ENCODE measurements at regions not wholly inside any gene's neighbourhood (a gene's known extent, or its start where the extent isn't known, plus 50 kb on each side); places are given as distances from the start of the nearest gene placed in this dataset.

DNA sequence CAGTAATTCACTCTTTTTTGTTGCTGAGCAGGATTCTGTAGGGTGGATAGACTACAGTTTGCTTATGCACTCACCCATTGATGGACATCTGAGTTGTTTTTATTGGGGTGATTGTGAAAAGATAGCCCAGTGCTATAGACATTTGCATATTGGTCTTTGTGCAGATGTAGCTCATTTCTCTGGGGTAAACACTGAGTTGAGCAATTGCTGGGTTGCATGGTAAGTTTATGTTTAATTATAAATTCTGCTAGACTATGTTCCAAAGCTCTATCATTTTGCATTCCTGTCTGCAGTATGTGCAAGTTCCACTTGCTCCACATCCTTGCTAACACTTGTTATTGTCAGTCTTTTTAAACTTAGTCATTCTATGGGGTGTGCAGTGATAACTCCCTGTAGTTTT is 65.4 kb upstream of the RFLNA start:
- DNase-seq, result no peak
- H3K27me3 Mint-ChIP-seq, result peaks cover 6% of the 10 kb centered on the region
- no peak overlapping the region for H3K4me3 Mint-ChIP-seq
- H3K27ac Mint-ChIP-seq, result no peak overlapping the region
- H3K9me3 Mint-ChIP-seq, result peaks cover 6% of the 10 kb centered on the region
- no peaks in the 10 kb centered on the region for H3K36me3 Mint-ChIP-seq (ENCODE audit: low read depth)
- intact Hi-C loops (cut with micrococcal nuclease), result no loop called here
- no peaks in the 10 kb centered on the region for H3K4me1 Mint-ChIP-seq

DNA sequence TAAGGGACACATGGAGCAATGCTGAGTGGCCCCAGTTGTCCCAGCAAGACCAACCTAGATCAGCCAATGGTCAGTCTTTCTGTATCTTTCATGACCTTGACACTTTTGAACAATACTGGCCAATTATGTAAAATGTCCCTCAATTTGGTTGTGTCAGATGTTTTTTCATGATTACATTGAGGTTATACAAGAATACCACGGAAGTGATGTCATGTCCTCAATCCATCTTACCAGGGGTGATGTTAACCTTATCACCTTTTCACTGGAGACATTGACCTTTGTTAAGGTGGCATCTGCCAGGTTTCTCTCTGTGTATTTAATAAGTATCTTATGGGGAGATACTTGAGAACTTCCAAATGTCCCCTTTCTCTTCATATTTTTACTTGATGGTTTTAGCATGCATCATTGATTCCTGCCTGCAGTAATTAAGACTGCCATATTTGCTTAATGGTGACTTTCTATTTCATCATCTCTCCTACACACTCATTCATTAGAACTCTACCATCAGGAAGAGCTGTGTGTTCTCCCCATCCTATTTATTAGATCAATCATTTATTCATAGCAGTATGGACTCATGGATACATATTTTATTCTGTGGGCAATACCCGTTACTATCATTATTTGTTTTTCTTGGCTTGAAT is 64.7 kb upstream of the RFLNA start:
- no peak overlapping the region for H3K27ac Mint-ChIP-seq
- no peak for DNase-seq
- no peaks in the 10 kb centered on the region for H3K36me3 Mint-ChIP-seq (ENCODE audit: low read depth)
- H3K27me3 Mint-ChIP-seq, result peaks cover 8% of the 10 kb centered on the region
- H3K4me1 Mint-ChIP-seq, result peaks cover 1% of the 10 kb centered on the region
- H3K9me3 Mint-ChIP-seq, result peaks cover 12% of the 10 kb centered on the region
- intact Hi-C loops (cut with micrococcal nuclease), result no loop called here
- H3K4me3 Mint-ChIP-seq, result no peak overlapping the region

DNA sequence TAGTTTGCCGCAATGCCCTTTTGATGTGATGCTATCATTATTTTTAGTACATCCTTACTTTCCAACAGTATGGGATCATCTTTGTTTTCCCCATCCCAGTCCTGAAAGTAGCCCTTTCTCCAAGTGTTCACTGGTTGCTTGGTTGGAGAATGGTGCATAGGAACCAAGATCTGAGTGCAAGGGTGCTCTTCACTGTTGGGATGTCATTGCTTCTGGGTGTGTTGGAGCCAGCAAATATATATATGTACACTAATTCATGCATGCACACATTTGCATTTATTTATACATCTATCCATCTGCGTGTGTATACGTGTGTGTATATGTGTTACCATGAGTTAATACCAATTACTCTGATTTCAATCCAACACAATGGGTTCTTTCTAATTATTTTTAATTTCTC is 64.1 kb upstream of the RFLNA start:
- intact Hi-C loops (cut with micrococcal nuclease), result no loop called here
- Mint-ChIP-seq H3K4me3 (no peak overlapping the region), H3K27me3 (peaks cover 8% of the 10 kb centered on the region), H3K27ac (no peak overlapping the region), H3K4me1 (peaks cover 1% of the 10 kb centered on the region), H3K36me3 (ENCODE audit: low read depth) (no peaks in the 10 kb centered on the region), H3K9me3 (peaks cover 14% of the 10 kb centered on the region)
- no peak for DNase-seq

DNA sequence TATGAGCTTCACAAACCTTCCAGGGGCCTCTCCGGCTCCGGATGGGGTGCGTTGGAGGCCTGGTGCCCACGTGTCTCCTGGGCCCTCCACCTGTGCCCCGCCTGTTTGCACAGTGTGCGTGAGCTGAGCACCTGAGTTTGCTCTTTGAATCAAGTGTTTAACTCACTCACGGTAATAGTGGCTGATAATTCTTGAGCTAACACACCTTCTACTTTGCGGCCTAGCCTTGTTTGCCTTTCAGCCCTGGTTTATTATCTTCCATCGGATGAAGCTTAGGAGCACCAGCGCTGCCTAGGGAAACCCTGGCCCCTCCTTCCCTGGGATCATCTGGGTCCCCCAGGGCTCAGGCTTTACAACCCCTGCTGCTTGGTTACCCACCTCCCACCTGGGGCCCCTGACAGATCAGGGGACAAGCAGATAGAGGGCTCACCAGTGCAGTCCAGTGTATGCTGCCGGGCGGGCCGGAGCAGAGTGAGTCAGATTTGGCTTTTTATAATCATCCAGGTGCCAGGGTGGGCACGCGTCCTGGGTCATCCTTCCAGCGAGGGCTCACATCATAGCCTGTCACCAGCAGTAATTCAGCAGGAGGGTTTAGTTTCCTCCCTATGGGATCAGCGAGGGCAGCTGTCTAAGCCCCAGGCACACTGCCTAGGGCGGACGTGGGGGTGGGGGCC is 62.8 kb upstream of the RFLNA start:
- intact Hi-C loops (cut with micrococcal nuclease), result no loop called here

DNA sequence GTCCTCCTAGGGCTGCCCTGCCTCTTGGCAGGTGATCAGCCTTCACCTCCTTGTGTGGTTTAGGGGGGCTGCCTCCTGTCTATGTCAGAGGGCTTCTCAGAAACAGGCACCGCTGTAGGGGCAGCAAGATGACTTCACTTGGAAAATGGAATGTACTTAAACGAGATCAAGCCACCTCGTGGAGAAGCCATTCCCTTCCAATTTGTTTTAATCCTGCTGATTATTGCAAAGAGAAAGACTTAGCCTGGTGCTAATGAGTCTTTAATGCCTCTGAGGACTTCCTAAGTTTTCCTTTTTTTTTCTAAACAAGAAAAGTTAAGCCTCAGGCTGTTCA is 62.3 kb upstream of the RFLNA start:
- Mint-ChIP-seq H3K36me3 (ENCODE audit: low read depth) (no peaks in the 10 kb centered on the region), H3K27me3 (peaks cover 4% of the 10 kb centered on the region), H3K4me1 (peaks cover 1% of the 10 kb centered on the region), H3K9me3 (peaks cover 14% of the 10 kb centered on the region), H3K27ac (no peak overlapping the region), H3K4me3 (no peak overlapping the region)
- no peak for DNase-seq
- intact Hi-C loops (cut with micrococcal nuclease), result no loop called here

More for the DNA sequence above, 62.8 kb upstream of the RFLNA start:
- DNase-seq, result no peak
- peaks cover 5% of the 10 kb centered on the region for H3K27me3 Mint-ChIP-seq
- no peaks in the 10 kb centered on the region for H3K36me3 Mint-ChIP-seq (ENCODE audit: low read depth)
- H3K4me3 Mint-ChIP-seq, result no peak overlapping the region
- H3K27ac Mint-ChIP-seq, result no peak overlapping the region
- peaks cover 14% of the 10 kb centered on the region for H3K9me3 Mint-ChIP-seq
- H3K4me1 Mint-ChIP-seq, result peaks cover 1% of the 10 kb centered on the region

DNA sequence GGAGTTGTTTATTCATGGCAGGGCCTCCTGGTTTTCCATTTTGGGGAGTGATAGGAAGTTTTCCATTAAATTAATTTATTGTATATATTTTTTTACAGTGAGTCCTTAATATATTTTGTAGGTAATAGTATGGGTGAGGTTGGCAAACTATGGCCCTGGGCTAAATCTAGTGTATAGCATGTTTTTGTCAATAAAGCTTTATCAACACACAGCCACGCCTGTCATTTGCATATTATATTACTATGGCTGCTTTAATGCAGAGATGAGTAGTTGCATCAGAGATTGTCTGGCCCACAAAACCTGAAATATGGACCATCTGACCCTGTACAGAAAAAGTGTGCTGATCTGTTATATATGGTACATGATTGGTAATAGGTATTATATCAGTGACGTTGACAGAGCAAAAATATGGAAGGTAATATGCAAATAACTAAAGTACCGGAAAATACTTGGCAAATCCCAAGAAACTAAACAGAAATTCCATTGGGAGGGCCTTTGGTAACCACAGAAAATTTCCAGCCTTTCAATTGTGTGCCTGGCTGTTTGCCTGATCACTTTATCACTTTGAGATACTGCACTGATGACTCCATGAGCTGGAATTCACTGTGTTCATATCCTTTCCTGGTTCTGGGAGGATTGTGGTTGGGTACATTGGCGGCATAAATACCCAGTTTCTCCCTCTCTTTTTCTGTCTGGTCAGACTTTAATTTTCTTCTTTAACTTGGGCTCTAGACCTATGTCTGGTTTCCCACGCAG is 61.7 kb upstream of the RFLNA start:
- Mint-ChIP-seq H3K9me3 (peaks cover 14% of the 10 kb centered on the region), H3K36me3 (ENCODE audit: low read depth) (no peaks in the 10 kb centered on the region), H3K27me3 (peaks cover 4% of the 10 kb centered on the region), H3K4me1 (peaks cover 1% of the 10 kb centered on the region), H3K4me3 (no peak overlapping the region), H3K27ac (no peak overlapping the region)
- intact Hi-C loops (cut with micrococcal nuclease), result no loop called here
- DNase-seq, result no peak

DNA sequence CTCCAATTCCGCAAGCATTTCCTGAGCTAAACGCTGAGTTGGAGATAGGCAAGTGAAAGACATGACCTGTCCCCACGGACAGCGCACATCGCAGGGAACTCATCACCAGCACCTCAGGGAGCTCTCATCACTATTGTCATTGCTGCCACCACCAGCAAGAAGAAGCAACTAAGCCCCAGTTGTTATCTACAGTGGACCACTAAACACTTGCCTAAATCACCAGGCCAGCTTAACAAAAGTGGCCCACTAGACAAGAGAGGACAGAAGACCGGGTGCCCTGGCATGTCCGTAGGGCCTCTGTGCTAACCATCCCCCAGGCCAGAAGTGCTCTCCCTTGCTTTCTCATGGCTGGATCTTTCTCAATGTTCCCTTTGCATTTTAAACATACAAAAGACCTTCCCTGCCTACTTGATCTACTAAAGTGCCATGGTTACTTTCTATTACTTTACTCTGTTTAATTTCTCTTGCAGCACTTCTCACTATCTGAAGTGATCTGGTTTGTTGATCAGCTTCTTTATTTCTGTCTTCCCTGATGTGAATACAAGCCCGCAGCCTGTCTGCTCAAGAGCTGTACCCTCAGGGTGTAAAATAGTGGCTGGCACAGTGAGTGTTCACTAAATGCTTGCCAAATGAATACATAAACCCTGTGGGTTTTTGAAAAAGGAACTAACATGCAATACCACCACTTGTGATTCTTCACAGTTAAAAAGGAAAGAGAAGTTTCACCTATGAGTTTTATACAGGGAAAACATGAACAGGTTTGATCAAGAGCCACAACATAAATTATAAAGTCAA is 60.9 kb upstream of the RFLNA start:
- intact Hi-C loops (cut with micrococcal nuclease), result no loop called here
- Mint-ChIP-seq H3K4me1 (peaks cover 1% of the 10 kb centered on the region), H3K27me3 (peaks cover 6% of the 10 kb centered on the region), H3K36me3 (ENCODE audit: low read depth) (no peaks in the 10 kb centered on the region), H3K9me3 (peaks cover 14% of the 10 kb centered on the region), H3K4me3 (no peak overlapping the region), H3K27ac (peak overlapping the region; percentile 39)
- no peak for DNase-seq

DNA sequence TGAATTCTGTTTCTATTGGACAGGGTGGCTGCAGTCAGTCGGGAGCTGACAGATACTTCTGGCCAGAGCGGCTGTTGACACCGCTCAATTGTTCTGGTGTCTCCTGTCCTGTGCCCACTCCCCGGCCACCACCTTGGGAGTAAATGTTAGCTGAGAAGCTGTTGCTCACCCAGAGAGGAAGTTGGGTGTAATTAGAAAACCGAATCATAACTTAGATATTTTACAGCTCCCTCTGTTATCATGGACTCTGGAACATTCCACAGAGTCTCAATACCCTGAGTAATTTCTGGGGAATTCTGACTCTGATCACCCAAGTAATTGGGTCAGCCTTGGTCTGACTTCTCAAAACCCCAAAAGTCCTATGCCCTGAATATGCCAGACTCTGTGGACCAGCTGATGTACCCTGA is 58.3 kb upstream of the RFLNA start:
- Mint-ChIP-seq H3K9me3 (peaks cover 9% of the 10 kb centered on the region), H3K36me3 (ENCODE audit: low read depth) (no peaks in the 10 kb centered on the region), H3K4me1 (peaks cover 1% of the 10 kb centered on the region), H3K27ac (no peak overlapping the region), H3K27me3 (peaks cover 4% of the 10 kb centered on the region), H3K4me3 (no peak overlapping the region)
- DNase-seq, result no peak
- intact Hi-C loops (cut with micrococcal nuclease), result no loop called here

DNA sequence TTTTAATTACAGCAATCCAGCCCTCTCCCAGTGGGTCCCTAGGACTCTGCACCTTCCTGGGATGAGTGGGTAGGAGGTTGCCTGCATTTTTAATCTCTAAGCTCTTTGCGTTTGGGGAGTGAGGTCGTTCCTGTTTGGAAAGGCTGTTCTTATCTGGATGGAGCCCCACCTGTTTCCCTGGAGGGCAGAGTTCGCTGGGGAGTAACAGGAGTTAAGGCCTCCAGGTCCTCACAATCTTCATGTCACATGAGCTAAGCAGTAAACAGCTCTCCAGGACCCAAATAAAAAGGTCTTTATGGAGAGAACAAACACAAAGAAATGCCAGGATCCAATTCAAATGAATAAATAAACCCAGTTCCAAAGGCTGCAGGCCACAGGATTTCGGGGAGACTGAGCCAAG is 56.0 kb upstream of the RFLNA start:
- Mint-ChIP-seq H3K36me3 (ENCODE audit: low read depth) (no peaks in the 10 kb centered on the region), H3K27me3 (peaks cover 4% of the 10 kb centered on the region), H3K4me3 (no peak overlapping the region), H3K4me1 (peaks cover 1% of the 10 kb centered on the region), H3K9me3 (peaks cover 9% of the 10 kb centered on the region), H3K27ac (no peak overlapping the region)
- DNase-seq, result no peak
- intact Hi-C loops (cut with micrococcal nuclease), result no loop called here

DNA sequence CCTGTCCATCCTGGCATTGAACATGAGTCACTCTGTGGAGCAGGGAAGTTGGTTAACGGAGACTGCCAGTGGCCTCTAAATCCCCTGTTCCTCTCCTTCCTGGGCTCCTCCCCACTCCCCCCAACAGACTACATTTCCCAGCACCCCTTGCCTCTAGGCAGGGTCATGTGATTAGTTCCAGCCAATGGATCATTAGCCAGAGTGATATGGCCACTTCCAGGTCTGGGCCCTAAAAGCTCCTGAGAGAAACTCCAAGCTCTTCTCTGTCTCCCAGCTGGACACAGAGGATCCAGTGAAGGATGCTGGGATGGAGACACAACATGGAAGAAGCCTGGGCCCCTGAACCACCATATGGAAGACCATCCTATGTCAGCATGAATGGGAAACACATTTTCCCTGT is 54.4 kb upstream of the RFLNA start:
- no peak for DNase-seq
- peaks cover 2% of the 10 kb centered on the region for H3K27me3 Mint-ChIP-seq
- no peak overlapping the region for H3K4me3 Mint-ChIP-seq
- H3K9me3 Mint-ChIP-seq, result peaks cover under 1% of the 10 kb centered on the region
- H3K27ac Mint-ChIP-seq, result no peak overlapping the region
- H3K4me1 Mint-ChIP-seq, result no peaks in the 10 kb centered on the region
- intact Hi-C loops (cut with micrococcal nuclease), result no loop called here
- H3K36me3 Mint-ChIP-seq (ENCODE audit: low read depth), result no peaks in the 10 kb centered on the region

DNA sequence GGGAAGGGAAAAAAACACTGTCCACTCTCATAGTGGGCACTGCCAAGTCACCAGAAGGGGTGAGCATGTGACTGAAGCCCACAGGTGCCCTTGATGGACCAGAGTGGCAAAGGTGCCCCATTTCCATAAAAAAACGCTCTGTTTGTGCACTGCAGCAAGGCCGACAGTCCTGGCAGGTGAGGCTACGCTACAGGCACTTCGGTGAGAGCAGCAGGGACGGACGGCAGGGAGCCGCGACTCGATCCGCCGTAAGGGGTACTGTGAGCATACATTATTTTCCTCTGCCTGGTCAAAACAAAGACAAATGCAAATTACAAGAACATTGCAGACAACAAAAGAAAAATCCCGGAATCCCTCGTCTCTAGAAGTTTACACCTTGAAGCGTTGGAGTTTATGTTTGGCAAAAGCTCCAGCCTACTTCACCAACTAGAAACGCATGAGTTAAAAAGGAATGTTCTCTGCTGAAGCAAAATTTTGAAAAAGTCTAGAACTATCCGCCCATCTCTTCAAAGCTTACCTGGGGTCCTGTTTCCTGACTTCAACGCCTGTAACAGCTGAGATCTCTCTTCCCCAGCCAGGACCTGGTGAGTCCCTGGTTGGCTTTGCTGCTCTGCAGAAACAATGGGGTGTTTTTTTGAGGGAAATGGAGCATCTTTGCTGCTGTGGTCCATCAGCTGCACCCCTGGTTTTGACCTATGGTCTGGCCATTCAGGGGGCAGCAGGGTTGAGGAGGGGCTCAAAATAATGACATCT is 52.9 kb upstream of the RFLNA start:
- DNase-seq, result no peak
- Mint-ChIP-seq H3K36me3 (ENCODE audit: low read depth) (no peaks in the 10 kb centered on the region), H3K4me3 (no peak overlapping the region), H3K27me3 (peaks cover 2% of the 10 kb centered on the region), H3K27ac (no peak overlapping the region), H3K4me1 (no peaks in the 10 kb centered on the region), H3K9me3 (peaks cover 4% of the 10 kb centered on the region)
- intact Hi-C loops (cut with micrococcal nuclease), result no loop called here

DNA sequence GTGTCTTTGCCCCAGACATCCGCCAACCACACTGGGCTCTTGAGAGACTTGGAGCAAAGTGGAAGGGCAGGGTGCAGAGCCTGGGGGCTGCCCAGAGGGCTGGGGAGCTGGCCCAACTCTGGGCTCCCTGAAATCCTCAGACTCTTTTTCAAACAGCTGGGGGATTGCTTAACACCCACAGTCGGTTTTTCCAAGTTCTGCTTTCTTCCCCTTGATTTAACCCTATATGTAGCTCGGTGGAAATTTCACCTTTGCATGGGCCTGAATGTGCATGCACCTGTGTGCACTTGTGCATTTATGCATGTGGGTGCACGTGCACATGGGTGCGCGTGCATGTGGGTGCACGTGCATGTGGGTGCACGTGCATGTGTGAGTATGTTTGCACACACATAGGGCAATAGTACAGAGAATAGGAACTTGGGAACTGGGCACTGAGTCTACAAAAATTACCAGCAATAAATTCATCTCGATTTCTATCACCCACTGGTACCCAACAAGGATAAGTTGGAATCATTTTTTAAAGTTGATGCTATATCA is 52.3 kb upstream of the RFLNA start:
- no peaks in the 10 kb centered on the region for H3K36me3 Mint-ChIP-seq (ENCODE audit: low read depth)
- H3K27ac Mint-ChIP-seq, result no peak overlapping the region
- no peak overlapping the region for H3K4me3 Mint-ChIP-seq
- no peaks in the 10 kb centered on the region for H3K4me1 Mint-ChIP-seq
- intact Hi-C loops (cut with micrococcal nuclease), result no loop called here
- peaks cover 4% of the 10 kb centered on the region for H3K27me3 Mint-ChIP-seq
- H3K9me3 Mint-ChIP-seq, result peaks cover 8% of the 10 kb centered on the region
- no peak for DNase-seq

DNA sequence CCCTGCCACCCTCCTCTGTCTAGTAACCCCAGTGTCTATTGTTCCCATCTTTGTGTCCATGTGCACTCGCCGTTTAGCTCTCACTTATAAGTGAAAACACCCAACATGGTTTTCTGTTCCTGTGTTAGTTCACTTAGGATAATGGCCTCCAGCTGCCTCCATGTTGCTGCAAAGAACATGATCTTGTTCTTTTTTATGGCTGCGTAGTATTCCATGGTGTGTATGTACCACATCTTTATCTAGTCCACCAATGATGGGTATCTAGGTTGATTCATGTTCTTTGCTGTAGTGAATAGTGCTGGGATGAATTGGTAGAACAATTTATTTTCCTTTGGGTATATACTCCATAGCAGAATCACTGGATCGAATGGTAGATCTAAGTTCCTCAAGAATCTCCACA is 51.0 kb upstream of the RFLNA start:
- H3K4me1 Mint-ChIP-seq, result no peaks in the 10 kb centered on the region
- H3K27me3 Mint-ChIP-seq, result peaks cover 2% of the 10 kb centered on the region
- DNase-seq, result no peak
- intact Hi-C loops (cut with micrococcal nuclease), result no loop called here
- peaks cover 8% of the 10 kb centered on the region for H3K9me3 Mint-ChIP-seq
- no peak overlapping the region for H3K27ac Mint-ChIP-seq
- no peaks in the 10 kb centered on the region for H3K36me3 Mint-ChIP-seq (ENCODE audit: low read depth)
- H3K4me3 Mint-ChIP-seq, result no peak overlapping the region

Data from activated CD4-positive, alpha-beta T cell treated with anti-CD3 and anti-CD28 coated beads, Interleukin-2, amount 10 ng/mL, durations not matched to agents 24 days and 14 days (primary cell).